HFFc6 (cell line): ENCODE measurements at regions not wholly inside any gene's neighbourhood (a gene's known extent, or its start where the extent isn't known, plus 50 kb on each side); places are given as distances from the start of the nearest gene placed in this dataset.

Experiments
- DNase-seq: peaks from one replicate; pipeline ENCODE4 v3.0.0-alpha.2; 2018
- H3K27ac Mint-ChIP-seq: 2 replicates; pipeline ENCODE4 v1.8.0; 2020; ENCODE audit warnings: mild to moderate bottlenecking, mixed read lengths
- H3K27me3 Mint-ChIP-seq: 2 replicates; pipeline ENCODE4 v1.8.0; 2021; ENCODE audit warnings: mild to moderate bottlenecking, moderate library complexity, mixed read lengths; ENCODE audit not compliant: insufficient read depth
- H3K36me3 Mint-ChIP-seq: 2 replicates; pipeline ENCODE4 v1.8.0; 2021; ENCODE audit warnings: low read depth, mixed read lengths
- H3K4me1 Mint-ChIP-seq: 2 replicates; pipeline ENCODE4 v1.8.0; 2020; ENCODE audit warnings: low read depth, mixed read lengths
- H3K4me3 Mint-ChIP-seq: 2 replicates; pipeline ENCODE4 v1.8.0; 2020; ENCODE audit warnings: mild to moderate bottlenecking, moderate library complexity, mixed read lengths
- H3K9me3 Mint-ChIP-seq: 2 replicates; pipeline ENCODE4 v1.8.0; 2020; ENCODE audit warnings: mild to moderate bottlenecking, mixed read lengths
- CTCF ChIP-seq: fragments of 200-600 bp; sonication (generic); IDR thresholded peaks from 2 replicates; pipeline ENCODE4 v1.5.0; 2021; ENCODE audit warnings: antibody characterized with exemption, mild to moderate bottlenecking

- Mint-ChIP-seq H3K36me3 (peaks cover 19% of the 10 kb centered on the region), H3K27me3 (no peaks in the 10 kb centered on the region), H3K9me3 (peaks cover 7% of the 10 kb centered on the region; the same call in 1 of the 2 replicates), H3K27ac (peak overlapping the region; percentile 32; the same call in 1 of the 2 replicates), H3K4me1 (peaks cover 90% of the 10 kb centered on the region), H3K4me3 (no peak overlapping the region)
- no peak for TF ChIP-seq CTCF
- DNase-seq = no peak
Observed at GRCh38 chr7:116439005-116439404, 60.5 kb upstream of the CAV2 start.

- H3K27ac Mint-ChIP-seq = peak overlapping the region; percentile 49; the same call in 1 of the 2 replicates
- DNase-seq = no peak
- peaks cover 90% of the 10 kb centered on the region for H3K4me1 Mint-ChIP-seq
Observed at GRCh38 chr7:116439841-116440549, 59.5 kb upstream of the CAV2 start.

GRCh38 chr7:116441534-116441933, 58.0 kb upstream of the CAV2 start:
- no peak for TF ChIP-seq CTCF
- H3K4me3 Mint-ChIP-seq = peak overlapping the region; percentile 54
- H3K27ac Mint-ChIP-seq = peak overlapping the region; percentile 93
- peaks cover 90% of the 10 kb centered on the region for H3K4me1 Mint-ChIP-seq
- H3K27me3 Mint-ChIP-seq = no peaks in the 10 kb centered on the region
- no peaks in the 10 kb centered on the region for H3K9me3 Mint-ChIP-seq
- peaks cover 18% of the 10 kb centered on the region for H3K36me3 Mint-ChIP-seq
- peak; percentile 19 for DNase-seq

More at GRCh38 chr7:116439841-116440549, 59.5 kb upstream of the CAV2 start:
- H3K36me3 Mint-ChIP-seq = peaks cover 24% of the 10 kb centered on the region
- no peaks in the 10 kb centered on the region for H3K27me3 Mint-ChIP-seq
- peaks cover 7% of the 10 kb centered on the region; the same call in 1 of the 2 replicates for H3K9me3 Mint-ChIP-seq
- TF ChIP-seq CTCF = no peak
- H3K4me3 Mint-ChIP-seq = no peak overlapping the region

GRCh38 chr7:116443101-116443523, 56.4 kb upstream of the CAV2 start:
- no peak for TF ChIP-seq CTCF
- H3K9me3 Mint-ChIP-seq = no peaks in the 10 kb centered on the region
- no peaks in the 10 kb centered on the region for H3K27me3 Mint-ChIP-seq
- peak overlapping the region; percentile 38 for H3K4me3 Mint-ChIP-seq
- H3K4me1 Mint-ChIP-seq = peaks cover 98% of the 10 kb centered on the region
- H3K36me3 Mint-ChIP-seq = peaks cover 17% of the 10 kb centered on the region
- peak; percentile 95 for DNase-seq
- H3K27ac Mint-ChIP-seq = peak overlapping the region; percentile 93

- Mint-ChIP-seq H3K27ac (peak overlapping the region; percentile 93), H3K36me3 (peaks cover 17% of the 10 kb centered on the region)
Observed at GRCh38 chr7:116443646-116444045, 55.9 kb upstream of the CAV2 start.

More at GRCh38 chr7:116443646-116444045, 55.9 kb upstream of the CAV2 start:
- peaks cover 98% of the 10 kb centered on the region for H3K4me1 Mint-ChIP-seq
- no peaks in the 10 kb centered on the region for H3K27me3 Mint-ChIP-seq
- no peaks in the 10 kb centered on the region for H3K9me3 Mint-ChIP-seq
- no peak for DNase-seq
- H3K4me3 Mint-ChIP-seq = no peak overlapping the region
- no peak for TF ChIP-seq CTCF
